ENCODE measurements at regions not wholly inside any gene's neighbourhood (a gene's known extent, or its start where the extent isn't known, plus 50 kb on each side); places are given as distances from the start of the nearest gene placed in this dataset.
A peak's percentile ranks its signal among the peaks of the same experiment; 100 is the strongest.
"Not testable (repeated sequence)": the region's sequence is repeated elsewhere in the genome, so short reads cannot be mapped to it uniquely, and the experiment has no call there.

DNA sequence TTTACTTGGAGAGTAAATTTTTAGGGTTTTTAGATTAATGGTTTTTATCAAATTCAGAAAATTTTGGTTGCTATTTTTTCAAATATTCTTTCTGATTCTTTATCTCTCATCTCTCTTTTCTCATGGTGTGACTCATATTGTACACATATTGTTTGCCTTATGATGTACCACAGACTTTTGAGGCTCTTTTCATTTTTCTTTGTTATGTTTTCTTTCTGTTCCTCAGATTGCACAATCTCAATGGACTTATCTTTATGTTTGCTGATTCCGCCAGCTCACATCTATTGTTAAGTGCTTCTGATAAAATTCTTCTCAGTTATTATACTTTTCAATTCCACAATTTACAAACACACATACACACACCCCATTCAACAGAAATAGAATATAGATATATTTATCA is 168.2 kb upstream of the IGFBP3 start:
- Histone ChIP-seq H2BK120ac (ENCODE audit: insufficient read depth, low read length, poor library complexity) (no peak overlapping the region), H3K36me3 (ENCODE audit: control insufficient read depth in 1 of 2, insufficient read depth in 2 of 2, low read length in 2 of 2) (no peaks in the 10 kb centered on the region), H2BK12ac (ENCODE audit: low read length) (no peak overlapping the region), H2AFZ (ENCODE audit: insufficient read depth, low read length, poor library complexity) (no peak overlapping the region), H3K4me2 (ENCODE audit: low read length) (no peak overlapping the region), H3K4me3 (ENCODE audit: low read depth, low read length) (no peak overlapping the region), H3K9me3 (ENCODE audit: insufficient read depth, low read depth, low read length) (peaks cover 3% of the 10 kb centered on the region), H2BK5ac (ENCODE audit: low read depth, low read length, poor library complexity) (no peak overlapping the region), H4K12ac (ENCODE audit: low read depth, low read length) (no peak overlapping the region), H3K14ac (ENCODE audit: low read length) (no peak overlapping the region), H3K79me2 (ENCODE audit: control insufficient read depth, insufficient read depth, low read length, poor library complexity) (no peaks in the 10 kb centered on the region), H3K27me3 (ENCODE audit: insufficient read depth, low read length) (no peaks in the 10 kb centered on the region), H3K18ac (ENCODE audit: low read length) (no peak overlapping the region), H4K91ac (ENCODE audit: low read depth, low read length) (no peak overlapping the region), H3K27ac (ENCODE audit: low read depth, low read length) (no peak overlapping the region), H2AK5ac (ENCODE audit: low read length) (no peak overlapping the region), H3K79me1 (ENCODE audit: low read length) (peaks cover 5% of the 10 kb centered on the region), H3K4ac (ENCODE audit: low read depth, low read length) (no peak overlapping the region), H3K4me1 (ENCODE audit: control insufficient read depth in 1 of 2, insufficient read depth in 2 of 2, low read length in 2 of 2) (no peaks in the 10 kb centered on the region), H3K23ac (ENCODE audit: low read length) (no peak overlapping the region), H3K9ac (ENCODE audit: low read length) (no peak overlapping the region), H4K8ac (ENCODE audit: low read depth, low read length) (no peak overlapping the region)
- no peak for DNase-seq
- no CpG with 5 or more reads among the region's 1 CpG for WGBS (ENCODE audit: extremely low coverage, insufficient coverage, insufficient read length)

DNA sequence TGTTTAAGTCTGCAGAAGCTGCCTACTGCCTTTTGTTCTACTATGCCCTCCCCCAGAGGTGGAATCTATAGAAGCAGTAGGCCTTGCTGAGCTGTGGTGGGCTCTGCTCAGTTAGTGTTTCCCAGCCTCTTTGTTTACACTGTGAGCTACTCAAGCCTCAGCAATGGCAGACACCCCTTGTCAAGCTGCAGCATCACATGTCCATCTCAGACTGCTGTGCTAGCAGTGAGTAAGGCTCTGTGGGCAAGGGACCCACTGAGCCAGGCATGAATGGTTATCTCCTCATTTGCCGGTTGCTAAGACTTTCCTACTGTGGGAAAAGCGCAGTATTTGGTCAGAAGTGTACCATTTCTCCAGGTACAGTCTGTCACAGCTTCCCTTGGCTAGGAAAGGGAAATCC is 167.4 kb upstream of the IGFBP3 start:
- H2AFZ ChIP-seq (ENCODE audit: insufficient read depth, low read length, poor library complexity); H3K9ac ChIP-seq (ENCODE audit: low read length); H4K12ac ChIP-seq (ENCODE audit: low read depth, low read length); H3K79me2 ChIP-seq (ENCODE audit: control insufficient read depth, insufficient read depth, low read length, poor library complexity); DNase-seq; H3K27me3 ChIP-seq (ENCODE audit: insufficient read depth, low read length); H3K4me2 ChIP-seq (ENCODE audit: low read length); H3K18ac ChIP-seq (ENCODE audit: low read length); H3K23ac ChIP-seq (ENCODE audit: low read length); H3K4ac ChIP-seq (ENCODE audit: low read depth, low read length); H3K9me3 ChIP-seq (ENCODE audit: insufficient read depth, low read depth, low read length); H3K4me3 ChIP-seq (ENCODE audit: low read depth, low read length); H3K4me1 ChIP-seq (ENCODE audit: control insufficient read depth in 1 of 2, insufficient read depth in 2 of 2, low read length in 2 of 2); H3K36me3 ChIP-seq (ENCODE audit: control insufficient read depth in 1 of 2, insufficient read depth in 2 of 2, low read length in 2 of 2); H2AK5ac ChIP-seq (ENCODE audit: low read length); H2BK120ac ChIP-seq (ENCODE audit: insufficient read depth, low read length, poor library complexity); H3K79me1 ChIP-seq (ENCODE audit: low read length): not testable (repeated sequence)
- H3K27ac ChIP-seq (ENCODE audit: low read depth, low read length): peak overlapping the region; percentile 11
- no CpG with 5 or more reads among the region's 2 CpGs for WGBS (ENCODE audit: extremely low coverage, insufficient coverage, insufficient read length)
- peak overlapping the region; percentile 56 for H2BK5ac ChIP-seq (ENCODE audit: low read depth, low read length, poor library complexity)
- peak overlapping the region; percentile 4 for H3K14ac ChIP-seq (ENCODE audit: low read length)
- H2BK12ac ChIP-seq (ENCODE audit: low read length): peak overlapping the region; percentile 61
- H4K8ac ChIP-seq (ENCODE audit: low read depth, low read length): peak overlapping the region; percentile 38
- H4K91ac ChIP-seq (ENCODE audit: low read depth, low read length): peak overlapping the region; percentile 24

DNA sequence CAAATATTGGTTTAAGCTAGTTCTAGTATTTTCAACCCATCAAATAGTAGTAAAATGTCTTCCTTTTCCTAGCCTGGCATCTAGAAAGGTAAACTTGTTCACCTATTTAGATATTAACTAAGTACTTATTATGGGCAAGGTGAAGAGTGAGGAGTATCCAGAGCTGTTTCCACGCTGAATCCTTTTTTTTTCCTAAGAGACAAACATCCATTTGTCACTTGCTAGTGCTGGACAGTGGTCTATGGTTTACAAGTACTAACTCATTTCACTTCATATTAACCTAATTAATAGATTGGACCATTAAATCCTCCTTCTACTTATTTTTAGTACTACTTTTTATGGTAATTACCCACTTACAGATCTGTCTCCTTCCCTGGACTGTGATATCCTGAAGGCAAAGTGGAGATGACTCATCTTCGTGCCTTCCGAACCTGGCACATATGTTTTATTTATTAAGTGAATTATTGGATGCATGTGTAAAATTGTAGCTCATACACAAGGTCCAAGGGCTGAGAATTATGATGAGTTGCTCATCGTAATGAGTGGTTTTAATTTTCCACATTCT is 159.6 kb upstream of the IGFBP3 start:
- Histone ChIP-seq H4K8ac (ENCODE audit: low read depth, low read length) (no peak overlapping the region), H2BK120ac (ENCODE audit: insufficient read depth, low read length, poor library complexity) (no peak overlapping the region), H3K9me3 (ENCODE audit: insufficient read depth, low read depth, low read length) (no peaks in the 10 kb centered on the region), H2BK12ac (ENCODE audit: low read length) (no peak overlapping the region), H3K4me1 (ENCODE audit: control insufficient read depth in 1 of 2, insufficient read depth in 2 of 2, low read length in 2 of 2) (peaks cover 6% of the 10 kb centered on the region in 2 experiments), H2BK5ac (ENCODE audit: low read depth, low read length, poor library complexity) (no peak overlapping the region), H4K91ac (ENCODE audit: low read depth, low read length) (no peak overlapping the region), H3K14ac (ENCODE audit: low read length) (no peak overlapping the region), H3K27me3 (ENCODE audit: insufficient read depth, low read length) (no peaks in the 10 kb centered on the region), H3K79me1 (ENCODE audit: low read length) (peaks cover 8% of the 10 kb centered on the region), H3K18ac (ENCODE audit: low read length) (no peak overlapping the region), H3K79me2 (ENCODE audit: control insufficient read depth, insufficient read depth, low read length, poor library complexity) (no peaks in the 10 kb centered on the region), H3K4me2 (ENCODE audit: low read length) (no peak overlapping the region), H3K23ac (ENCODE audit: low read length) (no peak overlapping the region), H3K27ac (ENCODE audit: low read depth, low read length) (no peak overlapping the region), H4K12ac (ENCODE audit: low read depth, low read length) (no peak overlapping the region), H3K4ac (ENCODE audit: low read depth, low read length) (no peak overlapping the region), H3K36me3 (ENCODE audit: control insufficient read depth in 1 of 2, insufficient read depth in 2 of 2, low read length in 2 of 2) (no peaks in the 10 kb centered on the region), H2AFZ (ENCODE audit: insufficient read depth, low read length, poor library complexity) (no peak overlapping the region), H3K9ac (ENCODE audit: low read length) (no peak overlapping the region), H2AK5ac (ENCODE audit: low read length) (no peak overlapping the region), H3K4me3 (ENCODE audit: low read depth, low read length) (no peak overlapping the region)
- no CpG with 5 or more reads among the region's 4 CpGs for WGBS (ENCODE audit: extremely low coverage, insufficient coverage, insufficient read length)
- peak in 1 of 2 donors; percentile 12 for DNase-seq

DNA sequence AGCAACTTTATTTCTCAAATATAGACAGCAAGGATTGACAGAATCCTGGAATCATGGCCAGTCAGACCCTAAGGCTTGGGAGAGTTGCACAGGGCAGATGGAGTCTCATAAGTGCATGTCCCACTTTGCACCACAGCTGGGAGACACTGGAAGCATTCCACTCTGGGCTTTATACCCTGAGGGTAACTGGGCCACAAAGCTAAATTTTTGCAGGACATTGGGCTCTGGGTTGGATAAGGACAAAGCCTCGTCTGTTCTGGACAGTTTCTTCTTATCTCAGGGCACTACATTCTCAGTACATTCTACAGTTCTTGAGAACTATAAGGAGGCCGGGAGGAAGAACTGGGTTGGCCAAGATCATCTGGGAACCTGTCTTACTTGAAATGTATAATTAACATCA is 158.3 kb upstream of the IGFBP3 start:
- no peak overlapping the region for H3K4me3 ChIP-seq (ENCODE audit: low read depth, low read length)
- H2AFZ ChIP-seq (ENCODE audit: insufficient read depth, low read length, poor library complexity): no peak overlapping the region
- no peak overlapping the region for H3K4ac ChIP-seq (ENCODE audit: low read depth, low read length)
- peak overlapping the region; percentile 41 for H2BK120ac ChIP-seq (ENCODE audit: insufficient read depth, low read length, poor library complexity)
- no peak overlapping the region for H2AK5ac ChIP-seq (ENCODE audit: low read length)
- H4K91ac ChIP-seq (ENCODE audit: low read depth, low read length): peak overlapping the region; percentile 28
- peak overlapping the region; percentile 43 for H2BK12ac ChIP-seq (ENCODE audit: low read length)
- no peaks in the 10 kb centered on the region for H3K27me3 ChIP-seq (ENCODE audit: insufficient read depth, low read length)
- H4K12ac ChIP-seq (ENCODE audit: low read depth, low read length): no peak overlapping the region
- H3K79me2 ChIP-seq (ENCODE audit: control insufficient read depth, insufficient read depth, low read length, poor library complexity): no peaks in the 10 kb centered on the region
- DNase-seq: peak; percentile 86 to 88
- no peak overlapping the region for H3K9ac ChIP-seq (ENCODE audit: low read length)
- no peaks in the 10 kb centered on the region for H3K9me3 ChIP-seq (ENCODE audit: insufficient read depth, low read depth, low read length)
- peak overlapping the region; percentile 30 for H3K27ac ChIP-seq (ENCODE audit: low read depth, low read length)
- no peak overlapping the region for H4K8ac ChIP-seq (ENCODE audit: low read depth, low read length)
- H3K18ac ChIP-seq (ENCODE audit: low read length): no peak overlapping the region
- H3K4me1 ChIP-seq (ENCODE audit: control insufficient read depth in 1 of 2, insufficient read depth in 2 of 2, low read length in 2 of 2): peaks cover 9 to 10% of the 10 kb centered on the region in 2 experiments
- no peaks in the 10 kb centered on the region for H3K36me3 ChIP-seq (ENCODE audit: control insufficient read depth in 1 of 2, insufficient read depth in 2 of 2, low read length in 2 of 2)
- no peak overlapping the region for H3K23ac ChIP-seq (ENCODE audit: low read length)
- H2BK5ac ChIP-seq (ENCODE audit: low read depth, low read length, poor library complexity): no peak overlapping the region
- no peak overlapping the region for H3K14ac ChIP-seq (ENCODE audit: low read length)
- peaks cover 8% of the 10 kb centered on the region for H3K79me1 ChIP-seq (ENCODE audit: low read length)
- no peak overlapping the region for H3K4me2 ChIP-seq (ENCODE audit: low read length)
- no CpG with 5 or more reads among the region's 2 CpGs for WGBS (ENCODE audit: extremely low coverage, insufficient coverage, insufficient read length)
